Posterior cingulate gyrus (tissue), 11 donors: ENCODE measurements at regions not wholly inside any gene's neighbourhood (a gene's known extent, or its start where the extent isn't known, plus 50 kb on each side); places are given as distances from the start of the nearest gene placed in this dataset.
A peak's percentile ranks its signal among the peaks of the same experiment; 100 is the strongest.

Experiments
- DNase-seq, 10 donors: peaks; one replicate each; pipeline versions ENCODE4 v3.0.0 to v3.0.0-alpha.2; 2020 to 2021; ENCODE audit warnings: mixed read lengths in 3 of 10
- intact Hi-C: fragments of 100-400 bp; cut with DNase I; formaldehyde crosslinking; loops from one replicate; pipeline ENCODE4 v1.15.1; 2023

GRCh38 chr2:239512054-239512453, 111.2 kb upstream of the HDAC4 start:
- intact Hi-C loops = no loop called here
- no peak for DNase-seq

GRCh38 chr2:239509373-239510143, 108.7 kb upstream of the HDAC4 start:
- DNase-seq = no peak
- intact Hi-C loops = no loop called here

- DNase-seq = no peak
- intact Hi-C loops = no loop called here
Measured at GRCh38 chr2:239508261-239508660, 107.4 kb upstream of the HDAC4 start.

- intact Hi-C loops = no loop called here
- peak in 2 of 10 donors; percentile 41 to 62 for DNase-seq
Measured at GRCh38 chr2:239507576-239508258, 106.9 kb upstream of the HDAC4 start.

- DNase-seq = peak in 2 of 10 donors; percentile 64 to 77
- intact Hi-C loops = no loop called here
Measured at GRCh38 chr2:239506961-239507360, 106.1 kb upstream of the HDAC4 start.

- peak in 2 of 10 donors; percentile 53 to 56 for DNase-seq
- intact Hi-C loops = no loop called here
Measured at GRCh38 chr2:239506101-239506857, 105.5 kb upstream of the HDAC4 start.

- intact Hi-C loops = no loop called here
- peak in 1 of 10 donors; percentile 71 for DNase-seq
Measured at GRCh38 chr2:239504643-239505235, 103.9 kb upstream of the HDAC4 start.

GRCh38 chr2:239502430-239503186, 101.8 kb upstream of the HDAC4 start:
- intact Hi-C loops = no loop called here

GRCh38 chr2:239500574-239501550, 100.0 kb upstream of the HDAC4 start:
- intact Hi-C loops = no loop called here
- peak in 1 of 10 donors; percentile 77 for DNase-seq

More at GRCh38 chr2:239502430-239503186, 101.8 kb upstream of the HDAC4 start:
- DNase-seq = no peak

GRCh38 chr2:239499726-239500573, 99.1 kb upstream of the HDAC4 start:
- no peak for DNase-seq
- intact Hi-C loops = no loop called here

- DNase-seq = no peak
- intact Hi-C loops = no loop called here
Measured at GRCh38 chr2:239498981-239499634, 98.3 kb upstream of the HDAC4 start.

GRCh38 chr2:239498576-239498975, 97.8 kb upstream of the HDAC4 start:
- intact Hi-C loops = no loop called here
- DNase-seq = peak in 1 of 10 donors; percentile 57

- intact Hi-C loops = no loop called here
- peak in 4 of 10 donors; percentile 33 to 78 (median 48) for DNase-seq
Measured at GRCh38 chr2:239496700-239497099, 95.9 kb upstream of the HDAC4 start.

GRCh38 chr2:239495791-239496233, 95.0 kb upstream of the HDAC4 start:
- peak in 3 of 10 donors; percentile 26 to 64 (median 44) for DNase-seq
- intact Hi-C loops = no loop called here

- DNase-seq = peak in 3 of 10 donors; percentile 21 to 83 (median 32)
Measured at GRCh38 chr2:239495175-239495574, 94.4 kb upstream of the HDAC4 start.

GRCh38 chr2:239494578-239494977, 93.8 kb upstream of the HDAC4 start:
- intact Hi-C loops = no loop called here
- DNase-seq = peak in 2 of 10 donors; percentile 3 to 4

More at GRCh38 chr2:239495175-239495574, 94.4 kb upstream of the HDAC4 start:
- intact Hi-C loops = no loop called here

- DNase-seq = peak in 2 of 10 donors; percentile 25 to 33
- intact Hi-C loops = no loop called here
Measured at GRCh38 chr2:239489481-239489880, 88.7 kb upstream of the HDAC4 start.
